HL-60 (cell line): ENCODE measurements at regions not wholly inside any gene's neighbourhood (a gene's known extent, or its start where the extent isn't known, plus 50 kb on each side); places are given as distances from the start of the nearest gene placed in this dataset.

ENCODE experiments used
- DNase-seq, 2 experiments: peaks; one replicate each; pipeline ENCODE4 v3.0.0-alpha.2; 2010 to 2020; ENCODE audit warnings: low read depth in 1 of 2, low spot score in 1 of 2
- H3K27ac ChIP-seq: fragments of 250-450 bp; sonication (Bioruptor Pico); replicated peaks from 2 replicates; pipeline ENCODE4 v1.5.1; 2020; ENCODE audit warnings: mild to moderate bottlenecking, moderate library complexity
- H3K27me3 ChIP-seq: fragments of 250-450 bp; sonication (Bioruptor Pico); 2 replicates; pipeline ENCODE4 v1.5.1; 2021; ENCODE audit warnings: mild to moderate bottlenecking, moderate library complexity; ENCODE audit not compliant: insufficient read depth, poor library complexity, severe bottlenecking
- H3K4me3 ChIP-seq: replicated peaks from 2 replicates; pipeline ENCODE4 v1.5.1; 2011; ENCODE audit warnings: mild to moderate bottlenecking, control low read depth, low read length; ENCODE audit not compliant: insufficient read depth
- CTCF ChIP-seq: IDR thresholded peaks from one replicate; pipeline ENCODE4 v1.5.1; 2011; ENCODE audit warnings: low read length, control low read depth, inconsistent platforms; ENCODE audit not compliant: insufficient read depth
- GABPA ChIP-seq: IDR thresholded peaks from 2 replicates; pipeline ENCODE4 v1.6.1; 2012; ENCODE audit warnings: low read depth
- POLR2AphosphoS5 ChIP-seq: IDR thresholded peaks from 2 replicates; pipeline ENCODE4 v1.6.1; 2012; ENCODE audit warnings: low read depth
- REST ChIP-seq: IDR thresholded peaks from 2 replicates; pipeline ENCODE4 v1.6.1; 2012; ENCODE audit warnings: low read depth; ENCODE audit not compliant: insufficient replicate concordance
- SPI1 ChIP-seq: IDR thresholded peaks from 2 replicates; pipeline ENCODE4 v1.6.1; 2012; ENCODE audit warnings: low read depth, mild to moderate bottlenecking, borderline replicate concordance

- no peak for DNase-seq
- Histone ChIP-seq H3K27ac (no peak overlapping the region), H3K27me3 (no peaks in the 10 kb centered on the region), H3K4me3 (no peak overlapping the region)
- TF ChIP-seq POLR2AphosphoS5 (no peak), GABPA (no peak), REST (no peak), SPI1 (no peak), CTCF (no peak)
These were observed 73.9 kb upstream of the TAF9B start for GRCh38 chrX:78213331-78213730.

GRCh38 chrX:78199851-78200250 lies 60.4 kb upstream of the TAF9B start:
- Histone ChIP-seq H3K27ac (no peak overlapping the region), H3K4me3 (no peak overlapping the region), H3K27me3 (no peaks in the 10 kb centered on the region)
- peak; percentile 2 to 24 for DNase-seq
- no peak for TF ChIP-seq CTCF
- TF ChIP-seq REST: no peak
- no peak for TF ChIP-seq GABPA
- no peak for TF ChIP-seq POLR2AphosphoS5
- no peak for TF ChIP-seq SPI1
